ENCODE measurements at regions not wholly inside any gene's neighbourhood (a gene's known extent, or its start where the extent isn't known, plus 50 kb on each side); places are given as distances from the start of the nearest gene placed in this dataset.

GRCh38 chr9:118170032-118170955 lies 466.1 kb downstream of the TLR4 start:
- Histone ChIP-seq H3K4me2 (ENCODE audit: extremely low read depth, insufficient read depth, low read length) (no peak overlapping the region), H3K4me3 (replicated peaks in 1 of 4; ENCODE audit: control extremely low read depth in 1 of 4, insufficient read depth in 1 of 4, low read depth in 3 of 4, low read length in 4 of 4) (no peak overlapping the region), H3K9me3 (ENCODE audit: control insufficient read depth, insufficient read depth, low read depth, low read length) (no peaks in the 10 kb centered on the region), H2AFZ (ENCODE audit: low read length) (no peak overlapping the region), H3K36me3 (ENCODE audit: control insufficient read depth, insufficient read depth, low read length) (no peaks in the 10 kb centered on the region), H3K27ac (ENCODE audit: insufficient read depth, low read length) (no peak overlapping the region), H3K9ac (ENCODE audit: insufficient read depth, low read length) (no peak overlapping the region), H4K20me1 (ENCODE audit: control insufficient read depth, extremely low read depth, insufficient read depth, low read length) (no peaks in the 10 kb centered on the region), H3K27me3 (ENCODE audit: control insufficient read depth, insufficient read depth, low read length) (no peaks in the 10 kb centered on the region), H3K4me1 (ENCODE audit: control insufficient read depth, extremely low read depth, insufficient read depth, low read length) (no peaks in the 10 kb centered on the region), H3K79me2 (ENCODE audit: control insufficient read depth, insufficient read depth, low read length) (no peaks in the 10 kb centered on the region)
- TF ChIP-seq, protein P1, sequence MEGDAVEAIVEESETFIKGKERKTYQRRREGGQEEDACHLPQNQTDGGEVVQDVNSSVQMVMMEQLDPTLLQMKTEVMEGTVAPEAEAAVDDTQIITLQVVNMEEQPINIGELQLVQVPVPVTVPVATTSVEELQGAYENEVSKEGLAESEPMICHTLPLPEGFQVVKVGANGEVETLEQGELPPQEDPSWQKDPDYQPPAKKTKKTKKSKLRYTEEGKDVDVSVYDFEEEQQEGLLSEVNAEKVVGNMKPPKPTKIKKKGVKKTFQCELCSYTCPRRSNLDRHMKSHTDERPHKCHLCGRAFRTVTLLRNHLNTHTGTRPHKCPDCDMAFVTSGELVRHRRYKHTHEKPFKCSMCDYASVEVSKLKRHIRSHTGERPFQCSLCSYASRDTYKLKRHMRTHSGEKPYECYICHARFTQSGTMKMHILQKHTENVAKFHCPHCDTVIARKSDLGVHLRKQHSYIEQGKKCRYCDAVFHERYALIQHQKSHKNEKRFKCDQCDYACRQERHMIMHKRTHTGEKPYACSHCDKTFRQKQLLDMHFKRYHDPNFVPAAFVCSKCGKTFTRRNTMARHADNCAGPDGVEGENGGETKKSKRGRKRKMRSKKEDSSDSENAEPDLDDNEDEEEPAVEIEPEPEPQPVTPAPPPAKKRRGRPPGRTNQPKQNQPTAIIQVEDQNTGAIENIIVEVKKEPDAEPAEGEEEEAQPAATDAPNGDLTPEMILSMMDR (conservative IDR thresholded peaks at IDR 0.05 in 1 of 2, IDR thresholded peaks at IDR 0.05 in 1 of 2; ENCODE audit: low read depth in 1 of 2, low read length in 2 of 2): peak in 1 of 2 donors; percentile 28
- TF ChIP-seq EZH2 (IDR thresholded peaks at IDR 0.05; ENCODE audit: low read length, missing control alignments): no peak
- DNase-seq (ENCODE audit: low read depth in 2 of 2): peak in 1 of 2 donors; percentile 55

- Histone ChIP-seq H3K4me1 (ENCODE audit: control insufficient read depth, extremely low read depth, insufficient read depth, low read length) (no peaks in the 10 kb centered on the region), H3K9ac (ENCODE audit: insufficient read depth, low read length) (no peak overlapping the region), H3K36me3 (ENCODE audit: control insufficient read depth, insufficient read depth, low read length) (no peaks in the 10 kb centered on the region), H3K27me3 (ENCODE audit: control insufficient read depth, insufficient read depth, low read length) (no peaks in the 10 kb centered on the region), H3K79me2 (ENCODE audit: control insufficient read depth, insufficient read depth, low read length) (no peaks in the 10 kb centered on the region), H3K27ac (ENCODE audit: insufficient read depth, low read length) (no peak overlapping the region), H4K20me1 (ENCODE audit: control insufficient read depth, extremely low read depth, insufficient read depth, low read length) (no peaks in the 10 kb centered on the region), H3K4me2 (ENCODE audit: extremely low read depth, insufficient read depth, low read length) (no peak overlapping the region), H3K9me3 (ENCODE audit: control insufficient read depth, insufficient read depth, low read depth, low read length) (no peaks in the 10 kb centered on the region), H3K4me3 (replicated peaks in 1 of 4; ENCODE audit: control extremely low read depth in 1 of 4, insufficient read depth in 1 of 4, low read depth in 3 of 4, low read length in 4 of 4) (no peak overlapping the region), H2AFZ (ENCODE audit: low read length) (no peak overlapping the region)
- no peak for DNase-seq (ENCODE audit: low read depth in 2 of 2)
- TF ChIP-seq, protein P1 (conservative IDR thresholded peaks at IDR 0.05 in 1 of 2, IDR thresholded peaks at IDR 0.05 in 1 of 2; ENCODE audit: low read depth in 1 of 2, low read length in 2 of 2): no peak
These were observed 473.0 kb downstream of the TLR4 start for GRCh38 chr9:118177241-118177640.

GRCh38 chr9:118183576-118183975 lies 479.4 kb downstream of the TLR4 start:
- H3K27ac ChIP-seq (ENCODE audit: insufficient read depth, low read length): no peak overlapping the region
- no peaks in the 10 kb centered on the region for H3K36me3 ChIP-seq (ENCODE audit: control insufficient read depth, insufficient read depth, low read length)
- no peak overlapping the region for H2AFZ ChIP-seq (ENCODE audit: low read length)
- H3K4me3 ChIP-seq (replicated peaks in 1 of 4; ENCODE audit: control extremely low read depth in 1 of 4, insufficient read depth in 1 of 4, low read depth in 3 of 4, low read length in 4 of 4): no peak overlapping the region
- no peak overlapping the region for H3K9ac ChIP-seq (ENCODE audit: insufficient read depth, low read length)
- no peaks in the 10 kb centered on the region for H3K4me1 ChIP-seq (ENCODE audit: control insufficient read depth, extremely low read depth, insufficient read depth, low read length)
- no peak for TF ChIP-seq EZH2 (IDR thresholded peaks at IDR 0.05; ENCODE audit: low read length, missing control alignments)
- TF ChIP-seq, protein P1 (conservative IDR thresholded peaks at IDR 0.05 in 1 of 2, IDR thresholded peaks at IDR 0.05 in 1 of 2; ENCODE audit: low read depth in 1 of 2, low read length in 2 of 2): no peak
- no peaks in the 10 kb centered on the region for H3K79me2 ChIP-seq (ENCODE audit: control insufficient read depth, insufficient read depth, low read length)
- peak in 1 of 2 donors; percentile 2 for DNase-seq (ENCODE audit: low read depth in 2 of 2)
- no peaks in the 10 kb centered on the region for H3K9me3 ChIP-seq (ENCODE audit: control insufficient read depth, insufficient read depth, low read depth, low read length)
- H3K27me3 ChIP-seq (ENCODE audit: control insufficient read depth, insufficient read depth, low read length): no peaks in the 10 kb centered on the region
- H3K4me2 ChIP-seq (ENCODE audit: extremely low read depth, insufficient read depth, low read length): no peak overlapping the region
- H4K20me1 ChIP-seq (ENCODE audit: control insufficient read depth, extremely low read depth, insufficient read depth, low read length): no peaks in the 10 kb centered on the region
